ENCODE measurements at regions not wholly inside any gene's neighbourhood (a gene's known extent, or its start where the extent isn't known, plus 50 kb on each side); places are given as distances from the start of the nearest gene placed in this dataset.

- H3K4me1 ChIP-seq (ENCODE audit: low read length): peaks cover 5% of the 10 kb centered on the region
These were observed 75.8 kb upstream of the ABI3BP start for GRCh38 chr3:101068876-101069606.

GRCh38 chr3:101066711-101067129 lies 73.5 kb upstream of the ABI3BP start:
- Histone ChIP-seq H3F3A (ENCODE audit: insufficient read depth, low read length) (no peaks in the 10 kb centered on the region), H3K4me2 (ENCODE audit: low read depth, low read length) (no peak overlapping the region), H3K27me3 (replicated peaks; ENCODE audit: insufficient read depth, low read length) (no peaks in the 10 kb centered on the region), H3K9ac (ENCODE audit: low read length) (no peak overlapping the region), H3K9me3 (replicated peaks; ENCODE audit: insufficient read depth, low read length) (no peaks in the 10 kb centered on the region), H3K27ac (ENCODE audit: low read length) (no peak overlapping the region), H3K4me1 (ENCODE audit: low read length) (peaks cover 7% of the 10 kb centered on the region), H3K4me3 (ENCODE audit: low read length) (no peak overlapping the region), H4K20me1 (ENCODE audit: insufficient read depth, low read length) (no peaks in the 10 kb centered on the region), H3K79me2 (ENCODE audit: low read length) (no peaks in the 10 kb centered on the region), H3K36me3 (replicated peaks; ENCODE audit: insufficient read depth, low read length) (no peaks in the 10 kb centered on the region), H2AFZ (ENCODE audit: low read length) (no peak overlapping the region), H3K9me2 (replicated peaks; ENCODE audit: insufficient read depth, low read length) (no peaks in the 10 kb centered on the region)
- TF ChIP-seq EZH2phosphoT487 (IDR thresholded peaks at IDR 0.05; ENCODE audit: low read length) (no peak), EZH2 (optimal IDR thresholded peaks at IDR 0.05; ENCODE audit: low read depth, low read length) (no peak)
- no peak for DNase-seq

More at GRCh38 chr3:101068876-101069606, 75.8 kb upstream of the ABI3BP start:
- no peaks in the 10 kb centered on the region for H3K9me2 ChIP-seq (replicated peaks; ENCODE audit: insufficient read depth, low read length)
- no peak overlapping the region for H3K27ac ChIP-seq (ENCODE audit: low read length)
- H3K9me3 ChIP-seq (replicated peaks; ENCODE audit: insufficient read depth, low read length): no peaks in the 10 kb centered on the region
- H3K36me3 ChIP-seq (replicated peaks; ENCODE audit: insufficient read depth, low read length): no peaks in the 10 kb centered on the region
- H2AFZ ChIP-seq (ENCODE audit: low read length): no peak overlapping the region
- DNase-seq: no peak
- TF ChIP-seq EZH2 (optimal IDR thresholded peaks at IDR 0.05; ENCODE audit: low read depth, low read length) (no peak), EZH2phosphoT487 (IDR thresholded peaks at IDR 0.05; ENCODE audit: low read length) (no peak)
- H3K4me2 ChIP-seq (ENCODE audit: low read depth, low read length): no peak overlapping the region
- no peak overlapping the region for H3K4me3 ChIP-seq (ENCODE audit: low read length)
- H3K27me3 ChIP-seq (replicated peaks; ENCODE audit: insufficient read depth, low read length): no peaks in the 10 kb centered on the region
- no peaks in the 10 kb centered on the region for H3F3A ChIP-seq (ENCODE audit: insufficient read depth, low read length)
- H3K79me2 ChIP-seq (ENCODE audit: low read length): no peaks in the 10 kb centered on the region
- H4K20me1 ChIP-seq (ENCODE audit: insufficient read depth, low read length): no peaks in the 10 kb centered on the region
- H3K9ac ChIP-seq (ENCODE audit: low read length): no peak overlapping the region

- no peak overlapping the region for H3K27ac ChIP-seq (ENCODE audit: low read length)
These were observed 72.7 kb upstream of the ABI3BP start for GRCh38 chr3:101065962-101066361.

GRCh38 chr3:101063401-101063800 lies 70.2 kb upstream of the ABI3BP start:
- H4K20me1 ChIP-seq (ENCODE audit: insufficient read depth, low read length): no peaks in the 10 kb centered on the region
- H3K4me3 ChIP-seq (ENCODE audit: low read length): no peak overlapping the region
- H3K4me1 ChIP-seq (ENCODE audit: low read length): peaks cover 12% of the 10 kb centered on the region
- no peak overlapping the region for H2AFZ ChIP-seq (ENCODE audit: low read length)
- no peak for TF ChIP-seq EZH2phosphoT487 (IDR thresholded peaks at IDR 0.05; ENCODE audit: low read length)
- TF ChIP-seq CTCF (IDR thresholded peaks at IDR 0.05; ENCODE audit: low read length): no peak
- TF ChIP-seq EZH2 (optimal IDR thresholded peaks at IDR 0.05; ENCODE audit: low read depth, low read length): no peak
- H3K9me3 ChIP-seq (replicated peaks; ENCODE audit: insufficient read depth, low read length): no peaks in the 10 kb centered on the region
- no peaks in the 10 kb centered on the region for H3K9me2 ChIP-seq (replicated peaks; ENCODE audit: insufficient read depth, low read length)
- no peaks in the 10 kb centered on the region for H3K79me2 ChIP-seq (ENCODE audit: low read length)
- 0 out of 2 replicates have a peak, but pooled peaks cover 4% of the 10 kb centered on the region for H3F3A ChIP-seq (ENCODE audit: insufficient read depth, low read length)
- no peak overlapping the region for H3K9ac ChIP-seq (ENCODE audit: low read length)
- H3K36me3 ChIP-seq (replicated peaks; ENCODE audit: insufficient read depth, low read length): no peaks in the 10 kb centered on the region
- no peak overlapping the region for H3K4me2 ChIP-seq (ENCODE audit: low read depth, low read length)
- no peak overlapping the region for H3K27ac ChIP-seq (ENCODE audit: low read length)
- DNase-seq: no peak
- no peaks in the 10 kb centered on the region for H3K27me3 ChIP-seq (replicated peaks; ENCODE audit: insufficient read depth, low read length)

More at GRCh38 chr3:101065962-101066361, 72.7 kb upstream of the ABI3BP start:
- Histone ChIP-seq H3K4me1 (ENCODE audit: low read length) (peaks cover 14% of the 10 kb centered on the region), H3K27me3 (replicated peaks; ENCODE audit: insufficient read depth, low read length) (no peaks in the 10 kb centered on the region), H3K79me2 (ENCODE audit: low read length) (no peaks in the 10 kb centered on the region), H3K9ac (ENCODE audit: low read length) (no peak overlapping the region), H3K4me3 (ENCODE audit: low read length) (no peak overlapping the region), H2AFZ (ENCODE audit: low read length) (no peak overlapping the region), H3K9me3 (replicated peaks; ENCODE audit: insufficient read depth, low read length) (no peaks in the 10 kb centered on the region), H3K4me2 (ENCODE audit: low read depth, low read length) (no peak overlapping the region), H3K9me2 (replicated peaks; ENCODE audit: insufficient read depth, low read length) (no peaks in the 10 kb centered on the region), H3F3A (ENCODE audit: insufficient read depth, low read length) (0 out of 2 replicates have a peak, but pooled peaks cover 2% of the 10 kb centered on the region), H3K36me3 (replicated peaks; ENCODE audit: insufficient read depth, low read length) (no peaks in the 10 kb centered on the region), H4K20me1 (ENCODE audit: insufficient read depth, low read length) (no peaks in the 10 kb centered on the region)
- no peak for TF ChIP-seq EZH2 (optimal IDR thresholded peaks at IDR 0.05; ENCODE audit: low read depth, low read length)
- TF ChIP-seq CTCF (IDR thresholded peaks at IDR 0.05; ENCODE audit: low read length): no peak
- no peak for TF ChIP-seq EZH2phosphoT487 (IDR thresholded peaks at IDR 0.05; ENCODE audit: low read length)
- no peak for DNase-seq

All from MM.1S (cell line).